ENCODE measurements at regions not wholly inside any gene's neighbourhood (a gene's known extent, or its start where the extent isn't known, plus 50 kb on each side); places are given as distances from the start of the nearest gene placed in this dataset.

GRCh38 chr18:24741965-24742724, 281.7 kb downstream of the HRH4 start:
- Histone ChIP-seq H3K36me3 (no peaks in the 10 kb centered on the region), H3K27ac (no peak overlapping the region), H3K4me1 (no peaks in the 10 kb centered on the region), H3K4me3 (no peak overlapping the region), H3K27me3 (no peaks in the 10 kb centered on the region), H3K9me3 (no peaks in the 10 kb centered on the region)
- ATAC-seq (ENCODE audit: low FRiP score in 2 of 2) (no peak), DNase-seq (no peak)
- WGBS, 2 donors: 82 to 86% methylated on average over 5 of the region's 5 CpGs
- TF ChIP-seq CTCF (IDR thresholded peaks at IDR 0.05) (no peak), POLR2AphosphoS5 (IDR thresholded peaks at IDR 0.05) (no peak), POLR2A (IDR thresholded peaks at IDR 0.05) (no peak), EP300 (IDR thresholded peaks at IDR 0.05) (no peak)

GRCh38 chr18:24754583-24755253, 294.3 kb downstream of the HRH4 start:
- TF ChIP-seq CTCF (IDR thresholded peaks at IDR 0.05) (no peak), POLR2A (IDR thresholded peaks at IDR 0.05) (no peak), EP300 (IDR thresholded peaks at IDR 0.05) (no peak), POLR2AphosphoS5 (IDR thresholded peaks at IDR 0.05) (no peak)
- ATAC-seq (ENCODE audit: low FRiP score in 2 of 2): no peak
- no peaks in the 10 kb centered on the region for H3K36me3 ChIP-seq

GRCh38 chr18:24756385-24756784, 295.9 kb downstream of the HRH4 start:
- no peaks in the 10 kb centered on the region for H3K9me3 ChIP-seq
- H3K36me3 ChIP-seq: no peaks in the 10 kb centered on the region
- no peak overlapping the region for H3K27ac ChIP-seq
- TF ChIP-seq EP300 (IDR thresholded peaks at IDR 0.05) (no peak), CTCF (IDR thresholded peaks at IDR 0.05) (no peak), POLR2AphosphoS5 (IDR thresholded peaks at IDR 0.05) (no peak), POLR2A (IDR thresholded peaks at IDR 0.05) (no peak)
- no peaks in the 10 kb centered on the region for H3K4me1 ChIP-seq
- DNase-seq (no peak), ATAC-seq (ENCODE audit: low FRiP score in 2 of 2) (no peak)
- no peak overlapping the region for H3K4me3 ChIP-seq
- no peaks in the 10 kb centered on the region for H3K27me3 ChIP-seq

More at GRCh38 chr18:24754583-24755253, 294.3 kb downstream of the HRH4 start:
- DNase-seq: no peak
- Histone ChIP-seq H3K4me1 (no peaks in the 10 kb centered on the region), H3K27me3 (no peaks in the 10 kb centered on the region), H3K4me3 (no peak overlapping the region), H3K9me3 (no peaks in the 10 kb centered on the region), H3K27ac (no peak overlapping the region)
- WGBS, 2 donors: 86 to 96% methylated on average over 4 of the region's 4 CpGs

GRCh38 chr18:24757134-24757533, 296.7 kb downstream of the HRH4 start:
- Histone ChIP-seq H3K27me3 (no peaks in the 10 kb centered on the region), H3K4me3 (no peak overlapping the region), H3K9me3 (peaks cover 0 to 3% (median 0%) of the 10 kb centered on the region in 4 donors), H3K27ac (no peak overlapping the region), H3K36me3 (no peaks in the 10 kb centered on the region), H3K4me1 (no peaks in the 10 kb centered on the region)
- no peak for TF ChIP-seq CTCF (IDR thresholded peaks at IDR 0.05)
- no peak for TF ChIP-seq POLR2A (IDR thresholded peaks at IDR 0.05)
- no peak for TF ChIP-seq POLR2AphosphoS5 (IDR thresholded peaks at IDR 0.05)
- TF ChIP-seq EP300 (IDR thresholded peaks at IDR 0.05): no peak
- no peak for ATAC-seq (ENCODE audit: low FRiP score in 2 of 2)
- DNase-seq: no peak

GRCh38 chr18:24761765-24762164, 301.3 kb downstream of the HRH4 start:
- no peaks in the 10 kb centered on the region for H3K36me3 ChIP-seq
- peaks cover 0 to 3% (median 0%) of the 10 kb centered on the region in 4 donors for H3K9me3 ChIP-seq
- TF ChIP-seq CTCF (IDR thresholded peaks at IDR 0.05) (no peak), POLR2A (IDR thresholded peaks at IDR 0.05) (no peak), POLR2AphosphoS5 (IDR thresholded peaks at IDR 0.05) (no peak), EP300 (IDR thresholded peaks at IDR 0.05) (no peak)
- no peaks in the 10 kb centered on the region for H3K27me3 ChIP-seq
- ATAC-seq (ENCODE audit: low FRiP score in 2 of 2): no peak
- no peak for DNase-seq
- no peaks in the 10 kb centered on the region for H3K4me1 ChIP-seq
- H3K27ac ChIP-seq: no peak overlapping the region
- no peak overlapping the region for H3K4me3 ChIP-seq
